EH (cell line): ENCODE measurements at regions not wholly inside any gene's neighbourhood (a gene's known extent, or its start where the extent isn't known, plus 50 kb on each side); places are given as distances from the start of the nearest gene placed in this dataset.
"Not testable (repeated sequence)": the region's sequence is repeated elsewhere in the genome, so short reads cannot be mapped to it uniquely, and the experiment has no call there.

ENCODE experiments used
- DNase-seq: peaks from one replicate; pipeline ENCODE4 v3.0.0-alpha.2; 2015; ENCODE audit warnings: low read depth

DNA sequence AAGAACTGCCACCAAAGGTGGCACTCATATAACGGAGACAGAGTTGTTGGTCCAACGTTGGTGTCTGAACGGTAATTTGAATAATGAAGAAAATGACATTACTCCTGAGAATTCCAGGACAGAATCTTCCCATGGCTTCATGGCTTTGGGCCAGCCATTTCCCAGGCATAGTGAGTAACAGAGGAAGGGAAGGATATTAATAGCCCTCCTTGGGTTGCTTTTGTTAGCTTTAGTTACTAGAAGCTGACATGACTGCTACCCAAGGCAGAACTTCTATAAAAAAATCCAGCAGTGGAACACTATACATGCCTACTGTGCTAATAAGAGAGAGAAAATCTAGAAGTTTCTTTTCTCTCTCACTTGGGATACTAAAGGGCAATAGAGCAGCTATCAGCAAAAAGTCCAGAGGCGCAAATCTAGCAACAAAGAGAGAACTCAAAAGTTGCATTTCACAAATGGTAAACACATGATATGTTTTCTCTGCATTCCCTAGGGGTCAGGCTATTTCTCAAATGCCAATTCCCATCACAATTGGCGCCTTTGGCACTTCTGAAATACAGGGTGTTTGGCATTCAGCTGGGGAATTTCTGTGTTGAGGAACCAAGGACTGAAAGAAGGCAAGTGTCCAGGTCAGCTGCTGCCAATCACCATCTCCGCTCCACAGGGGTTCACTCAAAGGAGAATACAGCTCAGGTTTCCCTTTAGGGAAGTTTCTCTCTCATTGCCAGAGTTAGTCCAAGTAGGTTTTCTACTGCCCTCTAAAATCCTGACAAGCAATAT, 160.8 kb upstream of the KYNU start:
- peak; percentile 80 for DNase-seq

DNA sequence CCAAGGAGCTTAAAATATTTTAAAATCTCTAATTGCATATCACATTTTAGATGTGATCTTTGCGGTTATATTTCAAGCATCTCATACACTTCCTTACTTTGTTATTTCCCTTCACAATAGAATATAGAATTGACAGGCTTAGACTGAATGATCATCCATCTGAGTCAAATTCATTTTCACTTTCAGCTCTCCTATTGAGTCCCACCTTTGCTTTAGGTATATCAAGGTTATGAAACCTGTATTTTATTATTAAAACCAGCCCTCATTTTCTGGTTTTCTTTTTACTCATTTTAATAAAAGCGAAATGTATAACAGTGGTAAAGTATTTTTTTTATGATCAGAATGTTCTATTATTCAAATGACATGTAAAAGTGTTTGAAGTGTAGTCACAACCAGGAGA, 162.9 kb upstream of the KYNU start:
- no peak for DNase-seq

GRCh38 chr2:142710336-142710735, 167.1 kb upstream of the KYNU start:
- DNase-seq: no peak

- no peak for DNase-seq
These were observed 170.1 kb upstream of the KYNU start for GRCh38 chr2:142707318-142707717.

GRCh38 chr2:142702397-142702796, 175.1 kb upstream of the KYNU start:
- not testable (repeated sequence) for DNase-seq

GRCh38 chr2:142695350-142696257, 181.9 kb upstream of the KYNU start:
- not testable (repeated sequence) for DNase-seq

- DNase-seq: no peak
These were observed 183.2 kb upstream of the KYNU start for GRCh38 chr2:142694282-142694681.

DNA sequence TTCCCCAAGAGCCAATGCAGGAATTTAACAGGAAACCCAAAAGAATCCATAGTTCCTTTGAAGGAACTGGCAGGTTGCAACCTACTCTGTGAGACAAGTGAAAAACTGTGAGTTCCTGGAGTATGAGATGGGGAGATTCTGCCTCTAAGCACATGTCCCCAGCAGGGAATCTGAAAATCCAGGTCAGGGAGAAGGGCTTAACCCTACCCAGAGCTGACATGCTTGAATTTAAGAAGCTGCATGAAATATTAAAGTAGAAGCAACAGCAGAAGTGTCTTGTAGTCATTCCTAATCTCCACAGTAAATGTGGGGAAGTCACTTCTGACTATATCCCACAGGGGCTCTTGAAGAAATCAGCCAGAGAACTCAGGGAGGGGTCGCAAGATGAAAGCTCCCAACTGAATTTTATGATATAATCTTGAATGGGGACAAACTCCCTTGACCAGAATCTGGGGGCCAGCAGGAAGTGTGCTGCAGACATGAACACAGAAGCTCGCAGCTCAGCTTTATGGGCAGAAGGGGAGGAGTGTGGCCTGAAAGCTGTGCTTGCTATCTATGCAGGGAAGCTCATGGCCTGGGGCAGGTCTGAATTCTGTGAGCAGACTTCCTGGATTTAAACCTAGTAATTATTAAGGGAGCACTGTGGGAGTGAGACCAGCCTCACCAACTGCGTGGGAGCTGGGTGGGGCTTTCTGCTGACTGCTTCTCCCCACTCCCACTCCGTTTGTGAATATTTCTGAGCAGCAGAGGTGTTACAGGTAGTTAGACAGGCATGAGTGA, 184.1 kb upstream of the KYNU start:
- DNase-seq: peak; percentile 3

GRCh38 chr2:142688856-142689605, 188.4 kb upstream of the KYNU start:
- DNase-seq: no peak

DNA sequence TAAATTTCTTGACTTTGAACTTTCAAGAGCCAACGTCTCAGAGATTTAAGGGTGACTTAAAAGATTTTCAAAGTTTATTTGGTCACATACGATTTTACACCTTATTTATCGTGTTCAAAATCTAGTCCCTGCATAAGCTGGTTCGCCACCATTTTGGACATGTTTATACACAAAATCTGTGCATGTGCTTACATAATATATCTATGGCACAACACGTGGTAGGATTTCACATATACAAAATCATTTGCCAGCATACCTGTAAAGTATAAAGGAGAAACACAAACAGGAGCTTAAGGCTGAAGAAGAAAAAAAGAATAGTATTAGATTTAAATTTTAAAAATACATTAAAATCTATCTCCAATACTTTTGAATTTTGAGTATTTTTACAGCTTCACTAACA, 190.0 kb upstream of the KYNU start:
- DNase-seq: no peak

- no peak for DNase-seq
These were observed 190.4 kb upstream of the KYNU start for GRCh38 chr2:142687075-142687474.

DNA sequence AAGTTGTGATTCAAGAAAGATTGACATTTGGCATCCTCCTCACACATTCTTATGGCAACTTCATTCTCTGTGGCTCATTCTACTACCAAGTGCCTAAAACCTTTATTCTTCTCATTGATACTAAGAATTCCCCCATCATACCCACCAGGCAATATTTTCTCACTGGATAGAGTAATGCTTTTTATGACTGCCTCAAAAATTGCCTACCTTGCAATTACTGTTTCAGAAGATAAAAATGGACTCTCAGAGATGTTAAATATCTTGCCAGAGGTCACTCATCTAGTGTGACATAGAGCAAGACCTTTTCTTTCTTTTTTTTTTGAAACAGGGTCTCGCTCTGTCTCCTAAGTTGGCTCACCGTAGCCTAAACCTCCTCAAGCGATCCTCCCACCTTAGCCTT, 192.8 kb upstream of the KYNU start:
- no peak for DNase-seq

- DNase-seq: peak; percentile 23
These were observed 194.9 kb upstream of the KYNU start for GRCh38 chr2:142682528-142682927.

DNA sequence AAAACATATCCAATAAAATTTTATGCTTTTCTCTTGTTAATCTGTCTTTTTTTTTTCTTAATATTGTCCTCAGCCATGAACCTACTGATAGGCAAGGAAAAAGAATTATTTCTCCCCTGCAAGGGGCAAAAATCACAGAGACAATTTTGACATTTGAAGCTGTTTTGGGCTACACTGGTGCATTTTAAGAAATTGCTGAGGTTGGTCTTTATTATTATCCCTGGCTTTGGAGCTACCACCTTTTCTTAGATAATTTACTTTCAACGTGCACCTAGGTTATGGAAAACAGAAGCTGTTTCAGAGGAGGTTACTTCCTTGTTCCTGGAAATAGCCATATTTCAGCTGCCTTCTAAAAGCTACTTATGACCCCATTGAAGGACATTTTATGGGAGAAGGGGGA, 195.5 kb upstream of the KYNU start:
- DNase-seq: no peak

GRCh38 chr2:142678164-142678563, 199.3 kb upstream of the KYNU start:
- no peak for DNase-seq

DNA sequence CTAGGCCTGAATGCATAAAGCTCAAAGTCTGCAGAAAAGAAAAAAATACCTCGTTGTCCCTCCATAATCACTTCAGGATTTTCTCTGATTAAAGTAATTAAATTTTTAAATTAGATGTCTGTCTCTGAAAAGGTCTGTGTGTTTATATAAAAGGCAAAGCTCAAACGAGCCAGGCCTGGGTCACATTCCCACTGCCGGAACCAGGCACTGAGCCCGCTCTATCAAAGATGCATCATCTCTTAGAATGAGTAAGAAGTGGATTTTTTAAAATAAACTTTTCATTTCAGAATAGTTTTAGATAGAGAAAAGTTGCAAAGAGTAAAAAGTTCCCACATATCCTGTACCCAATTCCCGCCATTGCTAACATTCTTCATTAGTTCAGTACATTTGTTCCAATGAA, 202.1 kb upstream of the KYNU start:
- peak; percentile 2 for DNase-seq

- DNase-seq: no peak
These were observed 203.6 kb upstream of the KYNU start for GRCh38 chr2:142673836-142674235.

DNA sequence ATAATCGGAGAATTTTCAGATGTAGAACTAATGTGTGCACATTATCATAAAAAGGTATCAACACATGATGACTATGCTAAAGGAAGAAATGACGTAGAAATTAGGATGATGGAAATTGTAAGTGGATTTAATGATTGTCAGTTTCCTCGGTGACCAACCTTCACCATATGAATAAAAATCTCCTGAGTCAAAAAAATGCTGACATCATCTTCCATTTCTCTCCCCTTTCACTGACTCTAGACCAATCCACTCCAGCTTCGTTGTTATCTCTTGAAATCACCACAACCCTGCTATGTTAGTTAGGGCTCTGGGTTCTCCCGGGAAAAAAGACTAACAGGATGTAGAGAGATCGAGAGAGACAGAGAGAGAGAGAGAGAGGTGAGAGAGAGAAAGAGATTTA, 204.8 kb upstream of the KYNU start:
- no peak for DNase-seq

DNA sequence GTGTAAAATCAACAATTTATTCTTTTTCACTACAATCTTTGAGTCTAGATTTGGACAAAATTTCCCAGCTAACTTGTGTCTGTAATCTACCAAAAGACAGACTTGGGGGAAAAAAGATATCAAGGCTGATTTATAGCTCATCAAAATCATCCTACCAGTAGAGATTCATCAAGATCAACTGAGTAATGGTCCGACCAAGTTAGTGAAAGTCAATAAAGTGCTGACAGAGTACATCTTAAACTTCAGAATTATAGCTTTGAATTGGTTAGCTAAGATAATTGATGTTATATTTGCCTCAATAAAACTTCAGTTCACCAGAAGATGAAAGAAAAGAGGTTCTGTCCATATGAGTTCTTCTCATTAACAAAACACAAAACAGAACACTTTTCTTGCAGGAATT, 207.1 kb upstream of the KYNU start:
- DNase-seq: no peak

- DNase-seq: no peak
These were observed 209.0 kb upstream of the KYNU start for GRCh38 chr2:142668420-142668819.

DNA sequence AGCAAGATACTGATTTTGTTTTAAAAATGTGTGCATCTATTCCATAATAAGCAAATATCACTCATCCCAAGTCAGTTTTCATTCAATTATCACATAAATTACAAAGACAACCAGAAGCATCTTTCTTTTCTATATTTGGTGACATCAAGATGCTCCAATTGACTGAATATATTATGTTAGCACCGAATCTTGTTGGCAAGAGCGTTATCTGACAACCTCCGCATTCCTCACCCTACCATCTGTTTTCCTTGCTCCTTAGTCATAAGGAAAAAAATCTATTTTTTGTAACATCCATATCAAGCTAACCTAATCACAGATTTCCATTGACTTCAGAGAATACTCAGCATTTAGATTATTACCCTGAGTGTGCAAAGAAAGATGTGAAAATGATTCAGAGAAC, 212.2 kb upstream of the KYNU start:
- no peak for DNase-seq

DNA sequence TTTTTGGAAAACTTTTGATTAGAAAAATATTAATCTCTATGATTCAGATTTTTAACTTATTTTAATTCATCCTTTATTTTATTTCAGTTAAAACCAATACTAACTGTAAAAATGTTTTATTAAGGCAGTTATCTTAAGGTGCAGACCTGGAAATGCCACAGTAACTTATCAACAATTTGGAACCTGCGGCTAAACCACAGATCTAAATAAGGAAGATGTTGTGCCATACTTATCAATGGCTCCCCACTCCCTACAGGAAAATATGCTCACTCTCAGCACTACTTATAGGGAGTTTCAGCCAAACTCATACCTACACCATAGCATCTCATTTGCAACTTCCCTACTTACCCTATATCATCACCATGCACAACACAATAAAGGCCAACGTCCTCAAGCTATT, 226.9 kb upstream of the KYNU start:
- DNase-seq: no peak
